Caco-2 (cell line): ENCODE measurements at regions not wholly inside any gene's neighbourhood (a gene's known extent, or its start where the extent isn't known, plus 50 kb on each side); places are given as distances from the start of the nearest gene placed in this dataset.

ENCODE experiments used
- BruUV-seq: library from RNA; stranded (reverse); fragments of 400-500 nt; replicated peaks from 2 replicates; lab custom pipeline; 2021; lab: Mats Ljungman, UMichigan
- CTCF ChIA-PET: fragments of 300-600 bp; sonication (Branson Sonifier 250); formaldehyde crosslinking; loops from one replicate; lab custom pipeline; 2022; ENCODE audit warnings: antibody characterized with exemption; lab: Charles Lee
- POLR2A ChIA-PET: fragments of 300-600 bp; sonication (Branson Sonifier 250); formaldehyde crosslinking; loops from one replicate; lab custom pipeline; 2022; ENCODE audit warnings: antibody characterized with exemption; lab: Charles Lee
- DNase-seq, 2 experiments: peaks; one replicate each; pipeline versions ENCODE4 v3.0.0 to v3.0.0-alpha.2; 2020 to 2022
- H3K27me3 ChIP-seq: replicated peaks from 2 replicates; pipeline ENCODE4 v1.6.0; 2011; ENCODE audit warnings: low read length; ENCODE audit not compliant: control insufficient read depth, insufficient read depth
- H3K36me3 ChIP-seq: 2 replicates; pipeline ENCODE4 v1.5.1; 2011; ENCODE audit warnings: low read length; ENCODE audit not compliant: control insufficient read depth, insufficient read depth
- H3K4me1 ChIP-seq: fragments of 250-450 bp; sonication (Bioruptor Pico); 2 replicates; pipeline ENCODE4 v1.5.1; 2020; ENCODE audit warnings: mild to moderate bottlenecking
- H3K4me3 ChIP-seq: 2 replicates; pipeline ENCODE4 v1.5.1; 2011; ENCODE audit warnings: low read depth, mild to moderate bottlenecking, control low read depth, low read length
- H3K9me3 ChIP-seq: fragments of 250-450 bp; sonication (Bioruptor Pico); 2 replicates; pipeline ENCODE4 v1.5.1; 2020; ENCODE audit warnings: mild to moderate bottlenecking, moderate library complexity
- H3K27ac Mint-ChIP-seq: one replicate; pipeline ENCODE4 v1.8.0; 2022; ENCODE audit warnings: mixed read lengths; ENCODE audit not compliant: unreplicated experiment
- H3K27me3 Mint-ChIP-seq: one replicate; pipeline ENCODE4 v1.8.0; 2022; ENCODE audit warnings: mixed read lengths; ENCODE audit not compliant: insufficient read depth, unreplicated experiment
- H3K36me3 Mint-ChIP-seq: one replicate; pipeline ENCODE4 v1.8.0; 2022; ENCODE audit warnings: mild to moderate bottlenecking, mixed read lengths; ENCODE audit not compliant: insufficient read depth, unreplicated experiment
- H3K4me1 Mint-ChIP-seq: one replicate; pipeline ENCODE4 v1.8.0; 2022; ENCODE audit warnings: low read depth, mixed read lengths; ENCODE audit not compliant: unreplicated experiment
- H3K4me3 Mint-ChIP-seq: one replicate; pipeline ENCODE4 v1.8.0; 2022; ENCODE audit warnings: mild to moderate bottlenecking, moderate library complexity, mixed read lengths; ENCODE audit not compliant: unreplicated experiment
- H3K9me3 Mint-ChIP-seq: one replicate; pipeline ENCODE4 v1.8.0; 2022; ENCODE audit warnings: mixed read lengths; ENCODE audit not compliant: unreplicated experiment
- intact Hi-C: fragments of 100-400 bp; cut with micrococcal nuclease; formaldehyde crosslinking; loops from one replicate; pipeline ENCODE4 v1.10.0; 2022; ENCODE audit not compliant: unreplicated experiment
- TF ChIP-seq, protein P1 (sequence below), 2 experiments: fragments of 200-600 bp in 1 of 2; IDR thresholded peaks; 1 replicate in 1 of 2; 2 replicates in 1 of 2; pipeline versions ENCODE4 v1.5.1 to v1.8.0; 2011 to 2022; ENCODE audit warnings: antibody characterized with exemption in 1 of 2, control low read depth in 1 of 2, inconsistent platforms in 1 of 2, low read depth in 1 of 2, low read length in 1 of 2, mild to moderate bottlenecking in 1 of 2, moderate library complexity in 1 of 2; ENCODE audit not compliant: insufficient read depth in 1 of 2, severe bottlenecking in 1 of 2, unreplicated experiment in 1 of 2

GRCh38 chr3:164453714-164454113 lies 624.6 kb downstream of the SI start:
- CTCF ChIA-PET, result no interaction called here
- no peak overlapping the region for H3K27ac Mint-ChIP-seq
- TF ChIP-seq, protein P1, sequence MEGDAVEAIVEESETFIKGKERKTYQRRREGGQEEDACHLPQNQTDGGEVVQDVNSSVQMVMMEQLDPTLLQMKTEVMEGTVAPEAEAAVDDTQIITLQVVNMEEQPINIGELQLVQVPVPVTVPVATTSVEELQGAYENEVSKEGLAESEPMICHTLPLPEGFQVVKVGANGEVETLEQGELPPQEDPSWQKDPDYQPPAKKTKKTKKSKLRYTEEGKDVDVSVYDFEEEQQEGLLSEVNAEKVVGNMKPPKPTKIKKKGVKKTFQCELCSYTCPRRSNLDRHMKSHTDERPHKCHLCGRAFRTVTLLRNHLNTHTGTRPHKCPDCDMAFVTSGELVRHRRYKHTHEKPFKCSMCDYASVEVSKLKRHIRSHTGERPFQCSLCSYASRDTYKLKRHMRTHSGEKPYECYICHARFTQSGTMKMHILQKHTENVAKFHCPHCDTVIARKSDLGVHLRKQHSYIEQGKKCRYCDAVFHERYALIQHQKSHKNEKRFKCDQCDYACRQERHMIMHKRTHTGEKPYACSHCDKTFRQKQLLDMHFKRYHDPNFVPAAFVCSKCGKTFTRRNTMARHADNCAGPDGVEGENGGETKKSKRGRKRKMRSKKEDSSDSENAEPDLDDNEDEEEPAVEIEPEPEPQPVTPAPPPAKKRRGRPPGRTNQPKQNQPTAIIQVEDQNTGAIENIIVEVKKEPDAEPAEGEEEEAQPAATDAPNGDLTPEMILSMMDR (IDR thresholded peaks at IDR 0.05; ENCODE audit: insufficient read depth in 1 of 2, low read depth in 1 of 2, low read length in 1 of 2, severe bottlenecking in 1 of 2, unreplicated experiment in 1 of 2), result no peak
- no peak for DNase-seq
- no TSS peak for BruUV-seq
- POLR2A ChIA-PET, result no interaction called here
- intact Hi-C loops, result no loop called here
- H3K4me1 ChIP-seq, result no peaks in the 10 kb centered on the region
- no peaks in the 10 kb centered on the region for H3K9me3 Mint-ChIP-seq
- H3K36me3 Mint-ChIP-seq, result no peaks in the 10 kb centered on the region
- H3K4me3 ChIP-seq, result no peak overlapping the region
- H3K4me3 Mint-ChIP-seq, result no peak overlapping the region
- H3K4me1 Mint-ChIP-seq, result no peaks in the 10 kb centered on the region
- H3K36me3 ChIP-seq, result no peaks in the 10 kb centered on the region
- H3K27me3 Mint-ChIP-seq, result no peaks in the 10 kb centered on the region
- H3K9me3 ChIP-seq, result no peaks in the 10 kb centered on the region
- H3K27me3 ChIP-seq, result no peaks in the 10 kb centered on the region

DNA sequence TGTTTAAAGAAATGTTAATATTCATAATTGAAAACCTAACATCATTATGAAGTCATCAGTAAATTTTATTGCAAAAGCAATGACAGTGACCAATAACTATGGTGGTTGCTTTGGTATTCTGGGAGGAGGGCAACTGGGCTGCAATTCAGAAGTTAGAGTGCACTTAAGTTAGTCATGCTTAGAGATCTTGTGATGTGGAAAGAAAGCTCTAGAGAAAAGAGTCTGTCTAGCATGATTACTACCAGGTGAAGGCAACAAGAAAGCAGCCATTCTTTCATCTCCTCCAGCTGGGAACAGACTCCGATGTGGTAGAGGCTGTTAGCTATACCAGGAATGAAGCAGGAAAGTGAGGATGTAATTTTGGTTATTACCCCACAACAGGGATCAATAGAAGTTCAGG lies 625.6 kb downstream of the SI start:
- BruUV-seq, result no TSS peak
- H3K27me3 ChIP-seq, result no peaks in the 10 kb centered on the region
- peaks cover 7% of the 10 kb centered on the region for H3K9me3 Mint-ChIP-seq
- H3K4me1 ChIP-seq, result no peaks in the 10 kb centered on the region
- DNase-seq, result no peak
- H3K4me3 Mint-ChIP-seq, result no peak overlapping the region
- H3K27me3 Mint-ChIP-seq, result no peaks in the 10 kb centered on the region
- no peak overlapping the region for H3K27ac Mint-ChIP-seq
- intact Hi-C loops, result no loop called here
- no peaks in the 10 kb centered on the region for H3K9me3 ChIP-seq
- TF ChIP-seq, protein P1 (IDR thresholded peaks at IDR 0.05; ENCODE audit: insufficient read depth in 1 of 2, low read depth in 1 of 2, low read length in 1 of 2, severe bottlenecking in 1 of 2, unreplicated experiment in 1 of 2), result no peak
- H3K4me1 Mint-ChIP-seq, result no peaks in the 10 kb centered on the region
- POLR2A ChIA-PET, result no interaction called here
- H3K36me3 ChIP-seq, result no peaks in the 10 kb centered on the region
- no peak overlapping the region for H3K4me3 ChIP-seq
- H3K36me3 Mint-ChIP-seq, result no peaks in the 10 kb centered on the region
- CTCF ChIA-PET, result no interaction called here

- Histone ChIP-seq H3K36me3 (no peaks in the 10 kb centered on the region), H3K4me1 (no peaks in the 10 kb centered on the region), H3K9me3 (no peaks in the 10 kb centered on the region), H3K27me3 (no peaks in the 10 kb centered on the region), H3K4me3 (no peak overlapping the region)
- H3K36me3 Mint-ChIP-seq, result no peaks in the 10 kb centered on the region
- no TSS peak for BruUV-seq
- no peaks in the 10 kb centered on the region for H3K27me3 Mint-ChIP-seq
- H3K27ac Mint-ChIP-seq, result no peak overlapping the region
- no peak for DNase-seq
- CTCF ChIA-PET, result no interaction called here
- no peaks in the 10 kb centered on the region for H3K4me1 Mint-ChIP-seq
- TF ChIP-seq, protein P1 (IDR thresholded peaks at IDR 0.05; ENCODE audit: insufficient read depth in 1 of 2, low read depth in 1 of 2, low read length in 1 of 2, severe bottlenecking in 1 of 2, unreplicated experiment in 1 of 2), result no peak
- POLR2A ChIA-PET, result no interaction called here
- no peak overlapping the region for H3K4me3 Mint-ChIP-seq
- intact Hi-C loops, result loop anchor here (1.0 kb wide), 1 partner anchor 734 kb away; no protein-coding TSS in a partner anchor
- H3K9me3 Mint-ChIP-seq, result peaks cover 9% of the 10 kb centered on the region
Observed at GRCh38 chr3:164451072-164451910, 627.0 kb downstream of the SI start.
